RWPE2 (cell line): ENCODE measurements at regions not wholly inside any gene's neighbourhood (a gene's known extent, or its start where the extent isn't known, plus 50 kb on each side); places are given as distances from the start of the nearest gene placed in this dataset.
"Not testable (repeated sequence)": the region's sequence is repeated elsewhere in the genome, so short reads cannot be mapped to it uniquely, and the experiment has no call there.

Experiments
- ATAC-seq: fragments of 200-7000 bp; cut with Tn5 transposase; 3 replicates; pipeline ENCODE4 v1.9.1; 2021; ENCODE audit warnings: low read depth
- DNase-seq: peaks from one replicate; pipeline ENCODE4 v3.0.0-alpha.2; 2020; ENCODE audit warnings: low spot score
- H3K27ac ChIP-seq: fragments of 450-650 bp; 2 replicates; pipeline ENCODE4 v1.5.1; 2017; ENCODE audit warnings: mild to moderate bottlenecking; ENCODE audit not compliant: poor library complexity, severe bottlenecking
- H3K27me3 ChIP-seq: fragments of 250-450 bp; sonication (Bioruptor Pico); 2 replicates; pipeline ENCODE4 v1.5.1; 2021; ENCODE audit warnings: mild to moderate bottlenecking, moderate library complexity; ENCODE audit not compliant: insufficient read depth, poor library complexity, severe bottlenecking
- H3K36me3 ChIP-seq: fragments of 250-450 bp; sonication (Bioruptor Pico); 2 replicates; pipeline ENCODE4 v1.5.1; 2020; ENCODE audit warnings: low read depth, mild to moderate bottlenecking, moderate library complexity
- H3K4me1 ChIP-seq: fragments of 250-450 bp; sonication (Bioruptor Pico); 2 replicates; pipeline ENCODE4 v1.5.1; 2021; ENCODE audit warnings: mild to moderate bottlenecking, moderate library complexity; ENCODE audit not compliant: insufficient read depth, poor library complexity, severe bottlenecking
- H3K4me3 ChIP-seq: fragments of 250-450 bp; sonication (Bioruptor Pico); 2 replicates; pipeline ENCODE4 v1.5.1; 2021; ENCODE audit warnings: mild to moderate bottlenecking, moderate library complexity; ENCODE audit not compliant: severe bottlenecking
- H3K9me3 ChIP-seq: fragments of 250-450 bp; sonication (Bioruptor Pico); 2 replicates; pipeline ENCODE4 v1.5.1; 2021; ENCODE audit warnings: mild to moderate bottlenecking, moderate library complexity; ENCODE audit not compliant: severe bottlenecking
- CTCF ChIP-seq: fragments of 450-650 bp; IDR thresholded peaks from one replicate; pipeline ENCODE4 v1.5.1; 2017; ENCODE audit warnings: mild to moderate bottlenecking, moderate library complexity; ENCODE audit not compliant: poor library complexity, severe bottlenecking

- H3K36me3 ChIP-seq, result no peaks in the 10 kb centered on the region
- DNase-seq, result no peak
- no peak for ATAC-seq
- H3K27me3 ChIP-seq, result no peaks in the 10 kb centered on the region
- H3K4me3 ChIP-seq, result no peak overlapping the region
- H3K27ac ChIP-seq, result no peak overlapping the region
- H3K9me3 ChIP-seq, result no peaks in the 10 kb centered on the region
- no peak for TF ChIP-seq CTCF
- H3K4me1 ChIP-seq, result no peaks in the 10 kb centered on the region
Observed at GRCh38 chr13:107617527-107617926, 597.8 kb downstream of the LIG4 start.

GRCh38 chr13:107612376-107612775, 603.0 kb downstream of the LIG4 start:
- ATAC-seq, result no peak
- Histone ChIP-seq H3K4me3 (no peak overlapping the region), H3K27ac (no peak overlapping the region), H3K9me3 (no peaks in the 10 kb centered on the region), H3K27me3 (no peaks in the 10 kb centered on the region), H3K4me1 (no peaks in the 10 kb centered on the region), H3K36me3 (no peaks in the 10 kb centered on the region)
- no peak for TF ChIP-seq CTCF
- DNase-seq, result no peak

DNA sequence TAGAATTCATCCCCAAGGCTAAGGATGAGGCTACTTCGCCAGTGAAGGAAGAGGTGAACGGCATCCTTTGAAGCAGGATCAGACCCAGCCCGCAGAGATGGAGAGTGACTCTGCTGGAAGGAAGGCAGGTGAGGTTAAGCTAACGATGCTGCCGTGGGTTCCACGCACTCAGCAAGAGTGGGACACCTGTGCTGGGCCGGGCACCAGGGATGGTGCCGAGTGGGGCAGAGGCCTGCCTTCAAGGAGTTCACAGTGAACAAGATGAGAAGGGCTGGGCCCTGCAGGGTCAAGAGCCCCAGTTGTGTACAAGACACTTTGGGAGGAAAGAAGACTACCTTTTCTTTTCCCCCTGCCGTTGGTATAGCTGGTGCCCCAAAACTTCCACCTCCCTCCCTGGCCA, 606.6 kb downstream of the LIG4 start:
- Histone ChIP-seq H3K27me3 (peaks cover 3% of the 10 kb centered on the region), H3K4me1 (no peaks in the 10 kb centered on the region), H3K27ac (no peak overlapping the region), H3K36me3 (no peaks in the 10 kb centered on the region), H3K4me3 (no peak overlapping the region), H3K9me3 (no peaks in the 10 kb centered on the region)
- no peak for DNase-seq
- no peak for ATAC-seq
- no peak for TF ChIP-seq CTCF

GRCh38 chr13:107600971-107601370, 614.4 kb downstream of the LIG4 start:
- no peak for ATAC-seq
- Histone ChIP-seq H3K27ac (no peak overlapping the region), H3K27me3 (peaks cover 3% of the 10 kb centered on the region), H3K36me3 (no peaks in the 10 kb centered on the region), H3K4me3 (no peak overlapping the region), H3K9me3 (no peaks in the 10 kb centered on the region), H3K4me1 (no peaks in the 10 kb centered on the region)
- TF ChIP-seq CTCF, result no peak
- no peak for DNase-seq

- not testable (repeated sequence) for H3K4me1 ChIP-seq, H3K9me3 ChIP-seq, DNase-seq, H3K36me3 ChIP-seq, H3K27me3 ChIP-seq, H3K27ac ChIP-seq, H3K4me3 ChIP-seq, ATAC-seq
Observed at GRCh38 chr13:107596306-107596705, 619.0 kb downstream of the LIG4 start.
